Stimulated activated CD4-positive, alpha-beta T cell treated with anti-CD3 and anti-CD28 coated beads, Interleukin-15, amount 100 ng/mL, for 48 hours (primary cell): ENCODE measurements at regions not wholly inside any gene's neighbourhood (a gene's known extent, or its start where the extent isn't known, plus 50 kb on each side); places are given as distances from the start of the nearest gene placed in this dataset.
A peak's percentile ranks its signal among the peaks of the same experiment; 100 is the strongest.
"Not testable (repeated sequence)": the region's sequence is repeated elsewhere in the genome, so short reads cannot be mapped to it uniquely, and the experiment has no call there.

Experiments used
- DNase-seq, 2 donors: peaks; one replicate each; pipeline ENCODE4 v3.0.0-alpha.2; 2020; ENCODE audit warnings: low read depth in 2 of 2

DNA sequence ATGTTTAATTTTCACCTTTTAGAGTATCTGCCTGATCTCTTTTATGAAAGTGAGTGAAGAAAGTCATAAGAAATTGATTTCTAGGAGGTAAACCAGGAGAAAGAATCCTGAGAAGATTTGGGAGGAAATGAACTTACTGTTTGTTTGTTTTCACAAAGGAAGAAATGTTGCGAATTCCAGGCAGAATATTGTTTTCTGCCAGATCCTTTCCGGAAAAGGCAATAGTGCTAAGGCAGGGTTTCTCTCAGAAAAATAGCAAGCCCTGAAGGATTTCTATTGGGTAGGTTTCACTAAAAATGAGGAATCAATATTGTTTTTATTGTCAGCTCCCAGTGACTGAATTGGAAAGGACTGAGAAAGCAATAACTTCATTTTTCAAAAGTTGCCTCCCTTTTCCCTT lies 85.7 kb upstream of the TGFBR2 start:
- no peak for DNase-seq

DNA sequence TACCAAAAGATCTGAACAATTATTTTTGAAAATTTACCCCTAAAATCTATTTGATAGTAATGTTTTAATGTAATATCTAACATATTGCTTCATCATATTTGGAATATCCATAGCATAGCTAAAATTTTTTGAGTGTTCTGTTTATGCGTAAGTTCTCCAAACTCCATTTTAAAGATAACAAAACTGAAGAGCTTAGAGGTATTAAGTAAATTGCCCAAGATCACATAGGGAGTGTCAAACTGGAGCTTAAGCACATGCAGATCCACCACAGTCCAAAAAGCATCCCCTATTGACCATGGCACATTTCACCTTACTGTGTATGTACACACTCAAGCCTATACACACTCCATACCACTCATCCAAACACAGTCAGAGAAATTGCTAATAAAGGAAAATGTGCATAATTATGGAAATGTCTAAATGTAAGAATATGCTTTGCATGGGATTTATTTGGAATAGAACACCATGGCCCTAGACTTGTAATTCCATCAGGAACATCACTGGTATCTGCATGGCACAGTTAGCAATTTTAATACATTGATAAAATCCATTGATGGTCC lies 85.2 kb upstream of the TGFBR2 start:
- DNase-seq = no peak

DNA sequence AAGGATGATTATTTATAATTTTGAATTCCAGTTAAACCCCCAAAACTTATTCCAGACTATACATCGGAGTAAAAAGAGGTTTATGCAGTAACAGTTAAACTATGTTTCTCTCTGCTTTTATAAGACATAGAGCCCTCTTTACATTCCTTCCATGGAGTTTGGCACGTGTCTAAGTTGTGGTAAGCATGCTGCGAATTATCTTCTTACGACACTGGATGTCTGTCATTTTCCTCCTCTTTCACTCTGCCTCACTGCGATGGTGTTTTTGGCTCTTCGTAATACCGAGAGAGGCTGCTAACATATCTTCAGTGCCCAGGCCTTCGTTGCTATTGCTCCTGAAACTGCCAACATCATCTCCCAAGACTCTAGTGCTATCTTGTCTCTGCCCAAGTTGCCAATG lies 83.9 kb upstream of the TGFBR2 start:
- DNase-seq = no peak

DNA sequence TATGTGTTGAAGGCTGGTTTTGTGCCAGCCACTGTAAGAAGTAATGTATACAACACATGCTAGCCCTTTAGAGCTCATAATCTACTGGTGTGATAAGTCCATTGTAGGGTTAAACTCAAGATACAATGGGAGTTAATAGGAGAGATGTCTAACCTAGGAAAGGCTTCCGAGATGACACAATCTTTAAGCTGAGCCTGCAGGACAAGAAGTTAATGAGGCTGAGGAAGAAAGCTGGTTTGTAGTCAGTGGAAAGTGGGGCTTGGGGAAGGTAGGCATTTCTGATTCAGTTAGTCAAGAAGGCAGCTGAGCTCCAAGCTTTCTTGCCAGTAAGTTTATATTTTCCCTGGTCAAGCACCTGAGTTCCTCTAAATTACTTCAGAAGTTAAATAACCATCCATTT lies 83.0 kb upstream of the TGFBR2 start:
- no peak for DNase-seq

DNA sequence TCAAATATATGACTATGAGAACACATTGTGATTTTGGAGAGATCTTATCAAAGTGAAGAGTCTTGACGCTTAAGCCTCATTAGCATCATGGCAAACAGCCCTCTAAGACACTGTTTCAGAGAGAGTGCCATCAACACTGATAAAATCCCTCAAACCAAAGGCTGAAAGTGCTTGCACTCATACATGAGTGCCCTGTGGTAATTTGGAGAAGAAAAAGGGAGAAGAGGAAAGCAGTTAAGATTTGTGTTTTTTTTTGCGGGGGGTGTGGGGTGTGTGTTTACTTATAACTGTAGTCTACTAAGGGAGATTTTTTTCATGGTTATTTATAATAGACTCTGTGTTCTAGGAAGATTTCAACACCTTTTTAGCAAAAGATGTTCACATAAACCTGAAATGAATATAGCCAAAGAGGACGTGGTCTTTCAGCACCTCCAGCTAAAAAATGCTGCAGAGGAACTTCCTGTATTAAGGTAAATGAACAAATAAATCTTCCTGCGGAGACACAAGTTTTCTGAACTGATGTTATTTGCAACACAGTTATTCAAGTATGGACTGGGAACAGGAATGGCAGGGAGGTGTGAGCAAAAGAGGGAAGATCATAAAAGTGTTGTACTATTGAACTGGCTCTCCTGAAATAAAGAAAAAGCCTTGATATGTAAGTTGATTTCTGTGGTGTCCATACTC lies 81.9 kb upstream of the TGFBR2 start:
- no peak for DNase-seq

DNA sequence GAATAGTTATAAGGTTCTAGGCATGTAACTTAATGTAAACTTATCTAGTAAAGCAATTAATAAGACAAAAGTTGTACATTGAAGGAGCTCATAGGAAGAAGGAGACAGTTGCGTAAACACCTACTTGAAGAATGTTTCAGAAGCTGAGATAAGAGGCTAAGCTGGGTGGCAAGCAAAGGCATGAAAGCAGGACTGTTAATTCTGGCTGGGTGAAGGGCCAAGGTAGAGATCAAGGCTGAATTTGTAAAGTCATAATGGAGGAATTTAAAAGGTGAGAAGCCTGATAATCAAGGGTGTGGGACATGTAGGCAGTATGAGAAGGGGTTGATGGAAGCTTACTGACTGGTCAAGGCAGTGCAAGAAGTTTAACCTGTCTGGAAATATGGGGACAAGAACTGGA lies 80.4 kb upstream of the TGFBR2 start:
- DNase-seq = no peak

DNA sequence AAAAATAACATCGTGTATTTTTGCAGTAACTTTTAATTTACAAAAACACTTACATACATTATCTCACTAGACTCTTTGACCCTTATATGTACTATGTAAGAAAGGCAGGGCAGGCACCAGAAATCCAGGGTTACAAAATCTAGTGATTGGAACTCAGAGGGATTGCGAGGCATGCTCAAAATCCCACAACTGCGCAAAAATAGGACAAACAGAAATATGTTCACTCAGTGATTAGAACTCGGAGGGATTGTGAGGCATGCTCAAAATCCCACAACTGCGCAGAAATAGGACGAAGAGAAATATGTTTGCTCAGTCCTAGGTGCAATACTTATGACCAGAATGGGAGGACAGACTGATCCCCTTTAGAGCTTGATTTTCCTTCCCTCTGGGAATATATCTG lies 79.2 kb upstream of the TGFBR2 start:
- no peak for DNase-seq

DNA sequence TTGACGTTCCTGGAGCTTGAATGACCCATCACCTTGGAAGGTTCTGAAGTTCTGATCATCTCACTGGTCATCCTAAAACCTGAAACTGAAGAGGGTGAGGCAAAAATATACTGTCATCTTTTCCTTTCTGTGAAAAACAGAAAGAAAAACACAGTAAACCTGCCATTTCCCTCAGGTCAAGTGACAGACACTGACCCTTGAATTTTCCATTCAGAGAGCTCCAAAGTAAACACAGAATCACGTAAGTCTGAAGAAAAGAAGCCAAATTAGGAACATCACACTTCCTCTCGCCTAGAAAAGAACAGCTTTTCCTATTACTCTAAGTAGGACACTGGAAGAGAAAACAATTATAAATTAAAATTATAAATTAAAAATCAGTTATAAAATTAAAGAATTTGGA lies 78.7 kb upstream of the TGFBR2 start:
- DNase-seq = no peak

DNA sequence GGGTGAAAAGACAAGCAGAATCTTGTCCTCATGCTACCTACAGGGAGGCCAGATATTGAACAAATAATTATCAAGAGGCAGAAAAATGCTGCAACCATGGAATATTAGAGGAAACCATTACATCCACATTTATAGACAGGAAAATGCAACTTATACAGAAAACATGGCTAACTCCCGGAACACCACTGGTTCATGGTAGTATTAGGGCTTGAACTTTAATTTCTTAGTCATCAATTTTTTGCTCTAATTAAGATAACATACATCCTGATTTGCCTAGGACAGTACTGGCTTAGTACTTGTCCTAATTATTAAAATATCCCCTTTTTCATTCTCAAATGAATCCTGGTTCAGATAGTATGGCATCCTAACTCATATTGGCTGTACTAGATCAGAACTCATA lies 76.3 kb upstream of the TGFBR2 start:
- no peak for DNase-seq

DNA sequence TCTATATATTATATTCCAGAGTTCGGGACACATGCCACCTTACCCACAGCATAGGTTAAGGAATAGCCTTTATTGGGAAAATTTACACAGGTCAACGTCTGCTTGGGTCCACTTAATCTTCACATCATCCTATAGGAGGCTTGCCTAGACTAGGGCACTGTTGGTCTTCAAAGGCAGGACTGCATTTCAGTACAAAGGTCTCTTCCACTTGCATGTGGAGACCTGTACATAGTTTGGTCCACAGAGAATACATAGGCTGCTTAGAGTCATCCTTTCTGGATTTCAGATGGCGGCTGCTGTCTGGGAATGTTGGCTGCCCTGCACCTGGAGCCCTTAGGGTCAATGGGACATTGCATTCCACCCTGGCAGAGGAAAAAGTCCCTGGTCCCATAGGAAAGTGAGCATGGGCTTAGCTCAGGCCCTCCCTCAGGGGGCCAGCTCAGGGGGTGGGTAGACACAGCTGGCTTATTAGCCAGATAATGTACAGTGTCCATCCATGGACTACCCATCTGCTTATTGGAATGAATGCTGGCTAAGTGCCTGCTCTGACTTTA lies 75.3 kb upstream of the TGFBR2 start:
- no peak for DNase-seq

DNA sequence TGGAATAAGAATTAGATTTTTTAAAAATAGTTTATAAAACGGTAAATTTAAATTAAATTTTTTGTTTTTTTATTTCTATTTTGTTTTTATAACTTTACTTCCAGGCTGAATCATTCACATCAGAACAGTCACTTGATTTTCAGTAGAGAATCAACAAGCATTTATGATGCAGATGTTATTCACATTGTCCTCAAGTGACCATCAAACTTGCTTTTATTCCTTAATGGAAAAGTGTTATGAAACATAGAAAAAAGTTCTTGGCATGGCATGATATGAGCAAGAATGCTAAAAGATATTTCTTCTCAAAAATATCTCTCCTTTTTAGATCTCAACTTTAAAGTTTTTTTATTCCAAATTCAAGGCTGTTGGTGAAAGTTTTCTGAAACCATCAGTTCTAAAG lies 70.9 kb upstream of the TGFBR2 start:
- DNase-seq = no peak

DNA sequence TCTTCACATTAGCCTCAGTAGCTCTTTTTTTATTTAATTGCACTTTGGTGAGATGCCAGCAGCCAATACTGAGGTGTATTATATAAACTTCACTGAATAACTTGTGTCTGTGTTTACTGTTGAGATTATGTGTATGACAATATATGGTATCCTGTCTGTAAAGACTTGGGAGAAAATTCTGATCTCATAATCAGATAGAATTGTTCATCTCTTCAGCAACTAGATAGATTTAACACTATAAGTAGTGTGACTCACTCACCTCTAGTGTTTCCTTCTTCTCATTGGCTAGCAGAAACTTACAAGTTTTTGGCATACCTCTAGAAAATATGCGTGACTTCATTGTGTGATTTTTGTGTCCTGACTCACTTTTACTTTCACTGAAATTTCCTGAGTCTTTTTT lies 67.6 kb upstream of the TGFBR2 start:
- no peak for DNase-seq

DNA sequence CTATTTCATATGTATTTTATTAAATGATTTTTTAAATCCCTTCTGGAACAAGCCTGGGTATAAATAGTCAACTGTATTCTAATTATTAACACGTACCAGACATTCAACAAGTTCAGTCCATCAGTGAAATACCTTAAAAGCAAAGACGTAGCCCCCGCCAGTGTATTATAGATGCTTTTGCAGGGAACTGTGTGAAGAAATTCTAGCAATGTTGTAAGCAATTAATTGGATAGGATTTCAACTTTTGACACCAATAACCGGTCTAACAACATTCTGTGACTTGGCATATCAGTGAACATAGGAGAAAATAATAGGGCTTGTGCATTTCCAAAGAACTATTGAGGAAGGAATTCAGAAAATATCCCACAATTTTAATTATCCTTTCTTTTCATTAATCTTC lies 67.2 kb upstream of the TGFBR2 start:
- DNase-seq = no peak

DNA sequence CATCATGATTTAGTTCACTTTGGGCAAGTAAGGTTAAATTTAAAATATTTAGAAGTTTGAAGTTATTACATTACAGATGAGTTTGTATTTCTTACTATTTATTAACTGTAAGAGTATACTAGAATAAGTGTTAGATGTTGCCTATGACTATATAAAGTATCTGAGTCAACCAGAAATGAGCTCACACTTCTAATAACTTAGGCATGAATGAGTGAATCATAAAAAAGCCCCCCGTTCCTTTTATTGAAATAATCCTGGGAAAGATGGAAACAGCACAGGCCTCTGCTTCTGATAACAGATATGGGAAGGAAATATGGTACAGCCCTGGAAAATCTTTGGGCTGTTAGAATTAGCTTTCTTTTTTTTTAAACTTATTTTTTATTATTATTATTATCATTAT lies 66.6 kb upstream of the TGFBR2 start:
- no peak for DNase-seq

DNA sequence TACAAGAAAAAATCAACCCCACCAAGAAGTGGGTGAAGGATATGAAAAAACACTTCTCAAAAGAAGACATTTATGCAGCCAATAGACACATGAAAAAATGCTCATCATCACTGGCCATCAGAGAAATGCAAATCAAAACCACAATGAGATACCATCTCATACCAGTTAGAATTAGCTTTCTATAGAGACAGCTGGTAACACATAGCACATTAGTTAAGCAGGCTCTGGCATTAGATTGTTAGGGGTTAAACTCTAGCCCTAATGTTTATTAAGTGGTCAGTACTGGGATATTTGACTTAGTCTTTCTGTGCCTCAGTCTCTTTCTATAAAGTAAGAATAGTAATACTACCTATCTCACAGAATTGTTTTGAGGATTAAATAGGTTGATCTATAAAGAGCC lies 65.2 kb upstream of the TGFBR2 start:
- not testable (repeated sequence) for DNase-seq

DNA sequence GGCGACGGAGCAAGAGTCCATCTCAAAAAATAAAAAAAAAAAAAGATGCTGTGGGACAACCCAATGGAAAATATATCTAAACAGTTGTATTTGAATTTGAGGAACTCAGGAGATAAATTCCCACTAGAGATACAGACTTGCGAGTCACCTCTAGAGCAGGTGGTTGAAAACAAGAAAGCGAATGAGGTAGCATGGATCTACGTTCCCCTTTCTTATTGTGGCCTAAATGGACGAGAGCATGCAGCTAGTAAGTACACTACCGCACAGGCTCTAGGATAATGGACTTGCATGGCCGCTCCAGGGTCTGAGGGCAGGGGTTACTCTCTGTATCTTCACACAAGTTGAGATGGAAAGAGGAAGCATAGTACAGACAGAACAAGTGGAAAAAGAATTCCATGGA lies 63.5 kb upstream of the TGFBR2 start:
- DNase-seq = no peak

DNA sequence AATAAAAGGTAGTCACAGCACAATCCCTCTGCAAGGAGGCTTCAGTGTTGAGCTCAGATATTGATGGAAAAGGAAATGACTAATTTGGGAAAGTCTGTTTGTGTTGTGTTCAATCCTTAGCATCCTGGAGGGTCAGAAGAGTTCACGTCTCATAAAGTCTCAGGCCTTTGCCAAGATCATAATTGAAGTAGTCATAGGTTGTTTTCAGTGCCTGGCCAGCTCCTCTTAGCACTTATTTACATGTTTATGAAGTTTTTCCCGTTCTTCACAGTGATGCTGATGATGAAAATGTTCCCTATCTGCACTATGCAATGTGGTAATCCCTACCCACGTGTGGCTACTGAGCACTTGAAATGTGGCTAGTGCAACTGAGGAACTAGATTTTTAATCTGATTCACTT lies 61.6 kb upstream of the TGFBR2 start:
- DNase-seq = no peak

DNA sequence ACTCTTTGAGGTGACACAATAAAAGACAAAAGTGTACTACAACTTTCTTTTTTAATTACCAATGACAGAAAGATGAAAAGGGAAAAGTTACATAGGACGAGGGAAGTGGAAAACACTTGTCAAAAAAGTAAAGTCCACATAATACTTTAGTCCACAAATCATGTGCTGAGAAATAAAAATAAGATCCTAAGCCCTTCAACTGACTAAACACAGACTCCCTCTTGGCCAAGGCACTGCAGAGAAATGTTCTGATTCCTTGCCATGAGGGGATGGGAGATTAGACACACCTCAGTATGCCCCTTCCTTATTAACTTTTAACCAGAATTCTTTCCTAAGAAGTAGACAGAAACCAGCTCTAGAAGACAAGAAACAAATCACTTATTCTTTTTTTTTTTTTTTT lies 59.5 kb upstream of the TGFBR2 start:
- DNase-seq = no peak

DNA sequence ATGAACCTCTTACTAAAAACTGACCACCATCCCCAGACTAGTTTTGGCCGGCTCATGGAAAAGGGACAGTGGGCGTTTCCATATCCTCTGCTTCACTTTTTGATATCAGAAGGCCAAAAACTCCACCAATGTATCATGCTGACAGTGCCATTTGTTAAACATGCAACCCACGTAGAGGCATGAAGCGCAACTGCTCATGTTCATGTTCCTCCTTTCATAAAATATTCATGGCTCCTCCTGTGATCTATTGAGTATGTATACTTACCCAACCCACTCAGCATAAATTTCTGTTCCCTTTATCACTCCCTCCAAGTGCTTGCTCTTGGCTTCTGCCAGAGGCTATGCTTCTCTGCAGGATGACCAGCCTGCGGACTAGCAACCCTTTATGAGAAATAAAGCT lies 58.7 kb upstream of the TGFBR2 start:
- DNase-seq = no peak

DNA sequence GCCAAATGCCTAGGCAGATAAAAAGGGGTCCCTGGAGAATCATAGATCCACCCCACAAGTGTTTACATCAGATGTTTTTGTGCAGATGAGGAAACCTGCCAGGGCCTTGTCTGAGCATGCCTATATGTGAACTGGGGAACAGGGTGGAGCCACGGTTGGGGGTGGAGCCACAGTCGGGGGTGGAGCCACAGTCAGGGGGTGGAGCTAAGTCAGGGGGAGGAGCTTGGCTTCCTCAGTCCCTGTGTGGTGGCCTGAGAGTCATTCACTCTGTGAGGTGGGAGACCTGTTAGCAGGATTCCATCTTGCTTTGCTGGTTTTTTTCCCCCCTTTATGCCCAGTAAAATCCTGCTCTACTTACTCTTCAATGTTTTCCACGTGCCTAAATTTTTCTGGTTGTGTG lies 57.8 kb upstream of the TGFBR2 start:
- DNase-seq = peak in 1 of 2 donors; percentile 25

DNA sequence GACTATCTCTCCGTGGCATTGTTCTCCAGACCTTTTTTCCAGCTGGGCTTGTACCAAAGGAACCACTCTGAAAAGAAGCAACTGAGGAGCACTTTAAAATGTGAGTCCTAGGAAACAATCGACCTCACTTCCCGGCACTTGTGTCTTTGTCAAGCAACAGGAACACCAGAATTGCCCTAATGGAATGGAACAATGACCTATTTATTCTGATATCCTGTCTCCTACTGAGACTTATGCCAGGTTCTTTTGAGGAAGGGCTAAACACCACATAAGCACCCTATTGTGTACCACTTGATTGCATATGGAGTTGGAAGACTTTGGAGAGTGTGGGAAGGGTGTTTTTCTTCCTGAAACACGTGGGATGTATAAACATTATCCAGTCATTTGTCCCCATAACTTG lies 56.8 kb upstream of the TGFBR2 start:
- DNase-seq = no peak

DNA sequence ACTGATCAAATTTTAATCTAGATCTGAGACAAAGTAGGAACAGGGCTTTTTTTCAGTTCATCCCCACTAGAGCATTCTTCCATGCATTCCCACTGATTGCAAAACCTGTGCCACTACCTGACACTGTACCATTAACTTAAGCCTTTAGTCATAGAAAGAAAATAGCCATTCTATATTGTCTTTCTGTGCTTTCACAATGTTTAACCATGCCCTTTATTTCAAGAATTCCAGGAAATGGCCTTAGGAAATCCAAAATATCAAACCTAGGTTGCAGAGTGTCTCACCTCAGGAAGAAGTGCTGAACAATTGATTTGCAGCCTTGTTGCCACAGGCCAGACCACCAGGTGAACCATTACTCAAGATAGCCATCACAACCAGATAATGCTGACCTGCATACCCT lies 56.2 kb upstream of the TGFBR2 start:
- no peak for DNase-seq

DNA sequence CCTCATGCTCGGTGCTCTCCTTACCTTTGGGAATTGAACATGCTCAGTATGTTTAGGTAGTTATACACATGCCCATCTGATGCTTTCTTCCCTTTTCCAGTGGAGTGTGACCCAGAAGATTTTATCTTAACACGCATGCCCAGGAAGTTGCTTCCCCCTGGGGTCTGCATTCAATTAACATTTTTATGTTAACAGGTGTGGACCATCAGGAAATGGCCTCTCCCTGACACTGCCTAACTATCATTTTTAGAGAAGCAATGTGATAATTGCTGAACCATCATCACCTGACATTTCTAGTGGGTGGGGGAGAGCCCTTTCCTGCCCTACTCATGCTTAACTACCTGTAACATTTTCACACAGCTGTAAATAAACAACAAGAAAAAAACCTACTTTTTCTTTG lies 55.1 kb upstream of the TGFBR2 start:
- DNase-seq = no peak

DNA sequence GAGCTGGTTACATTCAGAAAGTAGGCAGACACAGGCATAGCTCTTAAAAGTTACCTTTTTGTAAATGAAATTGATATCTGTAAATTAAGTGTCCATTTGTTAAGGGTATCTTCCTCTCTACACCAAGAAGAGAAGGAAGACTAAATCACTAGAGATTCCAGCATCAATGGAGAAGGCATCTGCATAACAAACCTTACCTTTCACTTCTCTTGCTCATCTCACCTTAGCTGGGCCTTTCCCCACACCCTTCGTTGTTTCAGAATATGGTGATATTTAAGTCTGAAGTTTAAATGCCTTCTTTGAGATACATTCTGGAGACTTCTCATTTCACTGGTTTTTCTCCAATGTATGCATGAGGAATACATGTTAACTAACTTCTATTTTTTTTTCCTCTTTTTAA lies 54.5 kb upstream of the TGFBR2 start:
- DNase-seq = no peak
